ENCODE measurements at regions not wholly inside any gene's neighbourhood (a gene's known extent, or its start where the extent isn't known, plus 50 kb on each side); places are given as distances from the start of the nearest gene placed in this dataset.

DNA sequence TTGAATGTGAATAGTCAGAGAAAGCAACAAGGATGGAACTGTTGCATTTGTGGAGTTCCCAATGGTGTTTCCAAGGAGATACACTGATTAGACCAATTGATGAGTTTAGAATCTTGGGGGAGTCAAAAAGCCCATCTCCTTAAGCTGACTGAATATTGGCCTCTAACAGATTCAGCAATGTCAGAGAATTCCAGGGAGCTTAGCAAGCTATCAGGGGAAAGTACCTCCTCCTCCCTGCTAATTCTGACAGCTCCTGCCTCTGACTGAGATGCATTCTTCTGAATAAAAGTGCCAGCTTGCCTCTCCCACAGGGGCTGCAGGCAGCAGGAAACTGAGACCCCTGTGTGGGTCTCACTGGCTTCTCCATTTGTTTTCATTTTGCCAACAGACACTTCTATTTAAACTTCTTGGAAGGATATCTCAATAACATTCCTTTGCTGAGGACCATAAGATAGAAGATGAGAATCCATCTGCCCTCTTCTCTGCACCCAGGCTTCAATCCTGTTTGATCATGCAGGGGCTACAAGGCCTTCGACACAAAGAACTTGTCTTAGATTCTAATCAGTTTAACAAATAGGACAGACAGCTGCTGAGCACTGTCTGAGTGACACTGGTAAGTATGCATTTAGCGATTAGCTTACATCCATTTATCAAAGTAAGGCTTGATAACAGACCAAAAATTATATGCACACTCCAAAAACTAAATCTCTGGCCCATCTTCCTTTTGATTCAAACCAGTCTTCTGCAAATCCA lies 1080.8 kb downstream of the TUSC7 start:
- no peak for TF ChIP-seq POLR2A (IDR thresholded peaks at IDR 0.05)
- TF ChIP-seq, protein P1, sequence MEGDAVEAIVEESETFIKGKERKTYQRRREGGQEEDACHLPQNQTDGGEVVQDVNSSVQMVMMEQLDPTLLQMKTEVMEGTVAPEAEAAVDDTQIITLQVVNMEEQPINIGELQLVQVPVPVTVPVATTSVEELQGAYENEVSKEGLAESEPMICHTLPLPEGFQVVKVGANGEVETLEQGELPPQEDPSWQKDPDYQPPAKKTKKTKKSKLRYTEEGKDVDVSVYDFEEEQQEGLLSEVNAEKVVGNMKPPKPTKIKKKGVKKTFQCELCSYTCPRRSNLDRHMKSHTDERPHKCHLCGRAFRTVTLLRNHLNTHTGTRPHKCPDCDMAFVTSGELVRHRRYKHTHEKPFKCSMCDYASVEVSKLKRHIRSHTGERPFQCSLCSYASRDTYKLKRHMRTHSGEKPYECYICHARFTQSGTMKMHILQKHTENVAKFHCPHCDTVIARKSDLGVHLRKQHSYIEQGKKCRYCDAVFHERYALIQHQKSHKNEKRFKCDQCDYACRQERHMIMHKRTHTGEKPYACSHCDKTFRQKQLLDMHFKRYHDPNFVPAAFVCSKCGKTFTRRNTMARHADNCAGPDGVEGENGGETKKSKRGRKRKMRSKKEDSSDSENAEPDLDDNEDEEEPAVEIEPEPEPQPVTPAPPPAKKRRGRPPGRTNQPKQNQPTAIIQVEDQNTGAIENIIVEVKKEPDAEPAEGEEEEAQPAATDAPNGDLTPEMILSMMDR (IDR thresholded peaks at IDR 0.05): no peak
- Histone ChIP-seq H3K27ac (no peak overlapping the region), H3K9me3 (no peaks in the 10 kb centered on the region), H3K4me3 (no peak overlapping the region), H3K4me1 (no peaks in the 10 kb centered on the region), H3K36me3 (no peaks in the 10 kb centered on the region), H3K27me3 (no peaks in the 10 kb centered on the region)
- DNase-seq: no peak

DNA sequence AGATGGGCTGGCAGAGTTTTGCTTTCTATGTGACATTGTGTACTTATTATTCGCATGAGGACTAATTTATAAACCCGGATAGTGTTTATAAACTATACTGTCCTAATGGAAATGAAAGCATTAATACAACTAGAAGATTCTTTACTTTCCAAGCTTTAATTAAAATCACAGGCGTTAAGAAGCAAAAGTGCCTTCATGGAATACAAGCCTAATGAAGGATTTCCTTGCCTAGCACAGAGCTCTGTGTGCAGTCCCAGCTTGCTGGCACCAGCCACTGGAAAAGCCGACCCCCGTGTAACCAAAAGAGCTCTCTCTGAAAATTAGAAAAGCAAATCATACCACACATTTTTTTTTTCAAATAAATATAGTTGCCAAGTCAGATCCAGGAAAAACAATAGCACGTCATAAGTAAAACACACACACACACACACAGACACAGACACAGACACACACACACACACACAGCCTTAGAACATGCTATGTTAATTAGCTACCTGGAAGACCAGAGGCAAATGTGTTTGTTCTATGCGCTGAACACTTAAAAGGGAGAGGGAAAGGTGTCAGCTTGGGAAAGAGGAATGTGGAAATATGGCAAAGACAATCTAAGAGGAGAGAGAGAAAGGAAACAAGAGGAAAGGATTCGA lies 1084.2 kb downstream of the TUSC7 start:
- Histone ChIP-seq H3K4me1 (no peaks in the 10 kb centered on the region), H3K27me3 (no peaks in the 10 kb centered on the region), H3K27ac (no peak overlapping the region), H3K36me3 (no peaks in the 10 kb centered on the region), H3K9me3 (no peaks in the 10 kb centered on the region), H3K4me3 (no peak overlapping the region)
- DNase-seq: no peak
- TF ChIP-seq POLR2A (IDR thresholded peaks at IDR 0.05): no peak
- TF ChIP-seq, protein P1 (IDR thresholded peaks at IDR 0.05): no peak

GRCh38 chr3:117798221-117798620 lies 1088.6 kb downstream of the TUSC7 start:
- H3K27ac ChIP-seq: no peak overlapping the region
- no peak for TF ChIP-seq POLR2A (IDR thresholded peaks at IDR 0.05)
- TF ChIP-seq, protein P1 (IDR thresholded peaks at IDR 0.05): no peak
- H3K4me1 ChIP-seq: no peaks in the 10 kb centered on the region
- no peaks in the 10 kb centered on the region for H3K9me3 ChIP-seq
- H3K27me3 ChIP-seq: no peaks in the 10 kb centered on the region
- H3K4me3 ChIP-seq: no peak overlapping the region
- DNase-seq: no peak
- no peaks in the 10 kb centered on the region for H3K36me3 ChIP-seq

GRCh38 chr3:117798687-117799386 lies 1089.3 kb downstream of the TUSC7 start:
- Histone ChIP-seq H3K9me3 (no peaks in the 10 kb centered on the region), H3K36me3 (no peaks in the 10 kb centered on the region), H3K27ac (no peak overlapping the region), H3K4me3 (no peak overlapping the region), H3K27me3 (no peaks in the 10 kb centered on the region), H3K4me1 (no peaks in the 10 kb centered on the region)
- no peak for DNase-seq
- no peak for TF ChIP-seq POLR2A (IDR thresholded peaks at IDR 0.05)
- TF ChIP-seq, protein P1 (IDR thresholded peaks at IDR 0.05): no peak

DNA sequence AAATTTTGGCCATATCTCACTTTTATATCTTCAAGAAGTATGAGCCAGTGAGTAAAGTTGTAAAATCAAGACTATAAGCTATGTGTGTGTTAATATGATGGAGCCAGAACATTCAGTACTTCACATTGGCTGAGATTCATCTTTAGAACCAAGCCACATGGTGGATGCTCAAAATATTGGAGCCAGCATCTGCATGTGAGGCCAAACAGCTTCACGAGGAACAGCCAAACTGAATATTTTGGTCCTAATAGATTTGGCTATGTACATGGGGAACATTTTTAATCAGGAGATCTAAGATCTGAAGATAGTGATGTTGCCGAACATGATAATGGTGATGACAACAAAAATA lies 1089.8 kb downstream of the TUSC7 start:
- H3K9me3 ChIP-seq: no peaks in the 10 kb centered on the region
- no peaks in the 10 kb centered on the region for H3K36me3 ChIP-seq
- H3K4me3 ChIP-seq: no peak overlapping the region
- no peaks in the 10 kb centered on the region for H3K27me3 ChIP-seq
- H3K27ac ChIP-seq: no peak overlapping the region
- no peak for DNase-seq
- TF ChIP-seq, protein P1 (IDR thresholded peaks at IDR 0.05): no peak
- TF ChIP-seq POLR2A (IDR thresholded peaks at IDR 0.05): no peak
- H3K4me1 ChIP-seq: no peaks in the 10 kb centered on the region

Measured in Peyer's patch (tissue), 4 donors.